Aorta (tissue), 5 donors: ENCODE measurements at regions not wholly inside any gene's neighbourhood (a gene's known extent, or its start where the extent isn't known, plus 50 kb on each side); places are given as distances from the start of the nearest gene placed in this dataset.
A peak's percentile ranks its signal among the peaks of the same experiment; 100 is the strongest.

Experiments used
- ATAC-seq: fragments of 200-7000 bp; cut with Tn5 transposase; one replicate; pipeline ENCODE4 v1.9.1; 2022; ENCODE audit warnings: moderate library complexity; ENCODE audit not compliant: low FRiP score
- DNase-seq, 2 donors: peaks; one replicate each; pipeline ENCODE4 v3.0.0-alpha.2; 2020
- H3K27ac ChIP-seq, 2 donors: one replicate each; pipeline ENCODE4 v1.5.1; 2013; ENCODE audit warnings: low read length in 2 of 2, mild to moderate bottlenecking in 2 of 2, moderate library complexity in 2 of 2, control low read depth in 1 of 2, inconsistent platforms in 1 of 2, low read depth in 1 of 2
- H3K27me3 ChIP-seq, 2 donors: one replicate each; pipeline ENCODE4 v1.6.1; 2013; ENCODE audit warnings: control low read depth in 1 of 2, low read length in 1 of 2, mild to moderate bottlenecking in 1 of 2, moderate library complexity in 1 of 2; ENCODE audit not compliant: insufficient read depth in 2 of 2, control insufficient read depth in 1 of 2
- H3K36me3 ChIP-seq, 2 donors: one replicate each; pipeline ENCODE4 v1.6.1; 2013; ENCODE audit warnings: control low read depth in 1 of 2, low read length in 1 of 2, mild to moderate bottlenecking in 1 of 2; ENCODE audit not compliant: insufficient read depth in 2 of 2, control insufficient read depth in 1 of 2
- H3K4me1 ChIP-seq, 2 donors: one replicate each; pipeline ENCODE4 v1.6.1; 2013; ENCODE audit warnings: low read length in 2 of 2, control low read depth in 1 of 2, mild to moderate bottlenecking in 1 of 2, moderate library complexity in 1 of 2; ENCODE audit not compliant: insufficient read depth in 2 of 2, control insufficient read depth in 1 of 2
- H3K4me3 ChIP-seq, 2 donors: one replicate each; pipeline ENCODE4 v1.5.1; 2013; ENCODE audit warnings: low read length in 2 of 2, control low read depth in 1 of 2, mild to moderate bottlenecking in 1 of 2
- H3K9me3 ChIP-seq: one replicate; pipeline ENCODE4 v1.6.1; 2013; ENCODE audit warnings: mild to moderate bottlenecking, low read length; ENCODE audit not compliant: control insufficient read depth
- WGBS, 2 donors: extraction: QIAGEN DNeasy Blood & Tissue Kit; methylation state at CpG; one replicate each; pipeline ENCODE4 v1.1.7; 2013; 5-methylcytosine and 5-hydroxymethylcytosine counted together
- intact Hi-C, 2 donors: fragments of 100-400 bp; cut with DNase I; formaldehyde crosslinking; loops; one replicate each; pipeline versions ENCODE4 v1.14.2 to v1.15.0; 2022
- donor health status: healthy with polysubstance abuse.
- donor health status: Bipolar disorder and iron deficiency.
- donor health status: DM: no; HTN: no; CAD: no.
- donor health status: DM: no; HTN: no; CAD: no.
- donor health status: DM: yes; HTN: yes; CAD: no.

DNA sequence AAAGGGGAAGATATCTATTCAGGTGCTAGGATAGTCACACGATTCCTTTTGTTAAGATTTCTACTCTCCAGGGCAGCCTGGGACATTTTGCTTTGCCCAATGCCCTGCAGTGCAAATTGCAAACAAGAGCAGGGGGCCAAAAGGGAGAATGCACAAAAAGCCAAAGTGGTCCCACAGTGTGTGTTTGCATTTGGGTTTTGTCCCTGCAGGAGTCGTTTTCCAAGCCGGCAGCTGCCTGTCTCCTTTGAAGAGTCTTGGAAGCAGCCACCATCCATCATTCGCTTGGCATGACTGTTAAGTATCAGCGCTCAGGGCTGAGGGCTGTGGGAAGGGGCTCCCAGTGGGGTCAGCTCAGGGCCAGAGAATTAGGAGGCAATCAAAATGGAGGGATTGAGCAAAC lies 184.7 kb downstream of the MIAT start:
- WGBS, 2 donors: 96 to 97% methylated on average over 5 of the region's 5 CpGs
- H3K4me3 ChIP-seq: no peak overlapping the region
- intact Hi-C loops: no loop called here
- no peak overlapping the region for H3K27ac ChIP-seq
- DNase-seq (no peak), ATAC-seq (no peak)
- H3K27me3 ChIP-seq: no peaks in the 10 kb centered on the region
- H3K9me3 ChIP-seq: no peaks in the 10 kb centered on the region
- H3K4me1 ChIP-seq: peaks cover 0 to 4% of the 10 kb centered on the region in 2 donors
- H3K36me3 ChIP-seq: no peaks in the 10 kb centered on the region

DNA sequence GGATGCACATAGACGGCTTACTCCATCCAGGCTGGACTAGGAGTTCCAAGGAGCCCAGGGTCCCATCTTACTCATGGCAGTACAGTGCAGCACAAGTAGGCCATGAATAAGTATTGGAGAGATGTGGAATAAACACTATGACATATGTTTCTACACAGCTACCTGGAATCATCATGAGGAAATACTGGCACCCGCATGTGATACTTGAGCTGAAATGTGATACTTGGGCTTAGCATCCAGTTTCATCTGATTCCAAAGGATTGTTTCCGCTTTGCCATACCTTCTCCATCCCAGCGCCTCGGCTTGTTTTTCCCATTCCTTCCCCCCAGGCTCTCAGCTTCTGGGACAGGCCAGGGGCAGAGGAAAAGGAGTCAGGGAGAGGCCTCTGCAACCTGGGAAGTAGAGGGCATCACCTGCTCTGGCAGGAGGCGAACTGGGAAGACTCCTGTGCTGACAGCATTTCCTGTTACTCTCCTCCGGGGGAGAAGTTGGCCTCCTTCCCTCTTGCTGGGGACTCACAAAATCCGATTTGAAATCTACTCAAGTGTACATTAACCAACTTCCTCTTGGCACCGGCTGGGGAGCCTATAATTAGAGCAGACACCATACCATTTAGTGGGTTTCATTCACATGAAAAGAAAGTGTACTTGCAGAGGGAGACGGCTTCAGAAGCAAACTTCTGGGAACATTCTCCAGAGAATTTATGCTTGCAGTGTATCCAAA lies 187.8 kb downstream of the MIAT start:
- whole genome bisulfite sequencing, 2 donors: 36 to 51% methylated on average over 10 of the region's 10 CpGs
- Histone ChIP-seq H3K9me3 (no peaks in the 10 kb centered on the region), H3K36me3 (no peaks in the 10 kb centered on the region), H3K27me3 (no peaks in the 10 kb centered on the region), H3K27ac (no peak overlapping the region), H3K4me3 (no peak overlapping the region), H3K4me1 (peaks cover 0 to 2% of the 10 kb centered on the region in 2 donors)
- intact Hi-C loops: no loop called here
- DNase-seq: no peak
- ATAC-seq: no peak

GRCh38 chr22:26846076-26846475 lies 188.7 kb downstream of the MIAT start:
- intact Hi-C loops: no loop called here
- Histone ChIP-seq H3K4me3 (no peak overlapping the region), H3K27me3 (no peaks in the 10 kb centered on the region), H3K9me3 (no peaks in the 10 kb centered on the region), H3K4me1 (peaks cover 0 to 2% of the 10 kb centered on the region in 2 donors), H3K27ac (no peak overlapping the region), H3K36me3 (no peaks in the 10 kb centered on the region)
- 82 to 87% methylated on average over 1 of the region's 1 CpG for WGBS, 2 donors
- no peak for ATAC-seq
- DNase-seq: no peak

DNA sequence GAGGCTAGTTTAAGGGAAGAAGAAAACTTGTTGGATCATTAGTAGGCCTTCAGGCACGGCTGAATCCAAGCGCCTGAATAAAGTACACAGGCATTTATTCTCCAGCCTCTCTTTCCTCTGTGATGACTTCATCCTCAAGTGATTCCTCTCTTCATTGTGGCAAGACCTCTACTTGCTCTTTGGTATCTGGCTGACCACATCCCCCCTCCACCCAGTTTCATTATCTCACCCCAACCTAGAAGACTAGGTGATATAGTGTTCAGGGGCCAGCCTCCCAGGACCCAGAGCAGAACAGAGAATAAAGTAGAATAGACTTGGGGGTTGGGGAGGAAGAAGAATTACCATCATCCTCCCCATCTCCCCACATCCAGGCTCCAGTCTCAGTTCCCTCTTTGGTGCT lies 189.3 kb downstream of the MIAT start:
- peaks cover 0 to 2% of the 10 kb centered on the region in 2 donors for H3K4me1 ChIP-seq
- no peaks in the 10 kb centered on the region for H3K36me3 ChIP-seq
- intact Hi-C loops: no loop called here
- no peaks in the 10 kb centered on the region for H3K27me3 ChIP-seq
- ATAC-seq (no peak), DNase-seq (no peak)
- no peak overlapping the region for H3K4me3 ChIP-seq
- H3K9me3 ChIP-seq: no peaks in the 10 kb centered on the region
- WGBS, 2 donors: 85 to 95% methylated on average over 2 of the region's 2 CpGs
- no peak overlapping the region for H3K27ac ChIP-seq

GRCh38 chr22:26847046-26847445 lies 189.7 kb downstream of the MIAT start:
- Histone ChIP-seq H3K36me3 (no peaks in the 10 kb centered on the region), H3K27ac (no peak overlapping the region), H3K9me3 (no peaks in the 10 kb centered on the region), H3K27me3 (no peaks in the 10 kb centered on the region), H3K4me1 (peaks cover 0 to 2% of the 10 kb centered on the region in 2 donors), H3K4me3 (no peak overlapping the region)
- 66 to 84% methylated on average over 5 of the region's 5 CpGs for WGBS, 2 donors
- ATAC-seq: no peak
- intact Hi-C loops: no loop called here
- no peak for DNase-seq

GRCh38 chr22:26847816-26848215 lies 190.4 kb downstream of the MIAT start:
- Histone ChIP-seq H3K4me1 (peaks cover 0 to 2% of the 10 kb centered on the region in 2 donors), H3K27me3 (no peaks in the 10 kb centered on the region), H3K4me3 (no peak overlapping the region), H3K36me3 (no peaks in the 10 kb centered on the region), H3K27ac (peak overlapping the region in 1 of 2 donors; percentile 47), H3K9me3 (no peaks in the 10 kb centered on the region)
- WGBS, 2 donors: 83 to 89% methylated on average over 2 of the region's 2 CpGs
- DNase-seq (no peak), ATAC-seq (no peak)
- intact Hi-C loops: no loop called here

GRCh38 chr22:26848244-26848920 lies 191.0 kb downstream of the MIAT start:
- Histone ChIP-seq H3K27me3 (no peaks in the 10 kb centered on the region), H3K9me3 (no peaks in the 10 kb centered on the region), H3K27ac (no peak overlapping the region), H3K4me1 (peaks cover 0 to 2% of the 10 kb centered on the region in 2 donors), H3K4me3 (no peak overlapping the region), H3K36me3 (no peaks in the 10 kb centered on the region)
- WGBS, 2 donors: 44 to 49% methylated on average over 9 of the region's 9 CpGs
- intact Hi-C loops: no loop called here
- DNase-seq (peak in 1 of 2 donors; percentile 61), ATAC-seq (peak; percentile 49)

DNA sequence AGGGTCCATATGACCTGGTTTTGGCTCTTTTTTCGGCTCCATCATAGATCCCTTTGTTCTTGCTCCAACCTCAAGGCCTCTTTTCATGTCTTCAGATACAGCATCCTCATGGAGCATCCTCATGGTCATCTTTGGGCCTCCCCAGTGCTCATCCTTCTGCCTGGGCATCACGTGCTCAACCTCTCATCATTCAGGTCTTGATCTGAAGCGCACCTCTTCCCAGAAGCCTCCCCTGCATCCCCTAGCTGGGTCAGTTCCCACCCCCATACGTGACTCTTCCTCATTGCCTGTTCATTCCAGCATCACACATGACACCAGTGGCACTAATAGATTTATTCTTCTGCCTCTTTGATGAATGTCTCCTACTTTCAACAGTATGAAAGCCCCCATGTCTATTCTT lies 192.2 kb downstream of the MIAT start:
- Histone ChIP-seq H3K27ac (no peak overlapping the region), H3K27me3 (no peaks in the 10 kb centered on the region), H3K4me1 (peaks cover 0 to 2% of the 10 kb centered on the region in 2 donors), H3K36me3 (no peaks in the 10 kb centered on the region), H3K4me3 (no peak overlapping the region), H3K9me3 (no peaks in the 10 kb centered on the region)
- no peak for DNase-seq
- no peak for ATAC-seq
- intact Hi-C loops: no loop called here
- WGBS, 2 donors: 95 to 98% methylated on average over 4 of the region's 4 CpGs

DNA sequence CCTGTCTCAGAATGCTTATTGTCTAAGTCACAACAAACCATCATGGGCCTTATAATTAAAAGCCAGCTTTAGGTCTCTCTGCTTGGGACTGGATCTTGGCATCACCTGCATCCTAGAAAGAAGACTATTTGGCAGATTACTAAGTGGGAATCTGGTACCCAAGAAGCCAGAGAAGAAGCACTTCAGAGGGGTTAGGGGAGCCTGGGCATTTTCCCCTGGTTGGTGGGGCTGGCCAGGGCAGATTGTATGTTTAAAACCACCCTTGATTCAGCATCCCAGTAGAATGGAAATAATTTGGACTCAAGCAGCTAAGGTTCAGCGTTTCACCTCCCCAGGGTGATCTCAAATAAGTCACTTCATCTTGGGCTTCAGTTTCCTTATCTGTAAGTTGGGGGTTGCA lies 193.7 kb downstream of the MIAT start:
- intact Hi-C loops: no loop called here
- H3K27ac ChIP-seq: no peak overlapping the region
- ATAC-seq: no peak
- no peak for DNase-seq
- H3K4me3 ChIP-seq: no peak overlapping the region
- peaks cover 0 to 2% of the 10 kb centered on the region in 2 donors for H3K4me1 ChIP-seq
- no peaks in the 10 kb centered on the region for H3K9me3 ChIP-seq
- H3K36me3 ChIP-seq: no peaks in the 10 kb centered on the region
- no peaks in the 10 kb centered on the region for H3K27me3 ChIP-seq
- WGBS, 2 donors: 46 to 52% methylated on average over 1 of the region's 1 CpG
